HAP-1 (cell line): ENCODE measurements at regions not wholly inside any gene's neighbourhood (a gene's known extent, or its start where the extent isn't known, plus 50 kb on each side); places are given as distances from the start of the nearest gene placed in this dataset.

Experiments used
- DNase-seq, 2 experiments: peaks; one replicate each; pipeline ENCODE4 v3.0.0-alpha.2; 2016 to 2020; ENCODE audit warnings: low spot score in 2 of 2
- H3K27me3 ChIP-seq: fragments of 250-450 bp; sonication (Bioruptor Pico); 2 replicates; pipeline ENCODE4 v1.5.1; 2020; ENCODE audit warnings: low read depth, mild to moderate bottlenecking, moderate library complexity
- H3K36me3 ChIP-seq: fragments of 250-450 bp; sonication (Bioruptor Pico); replicated peaks from 2 replicates; pipeline ENCODE4 v1.5.1; 2020; ENCODE audit warnings: mild to moderate bottlenecking
- H3K4me1 ChIP-seq: fragments of 250-450 bp; sonication (Bioruptor Pico); 2 replicates; pipeline ENCODE4 v1.5.1; 2020; ENCODE audit warnings: mild to moderate bottlenecking
- H3K4me3 ChIP-seq: fragments of 250-450 bp; sonication (Bioruptor Pico); 2 replicates; pipeline ENCODE4 v1.5.1; 2020; ENCODE audit warnings: mild to moderate bottlenecking, moderate library complexity
- H3K9me3 ChIP-seq: fragments of 250-450 bp; sonication (Bioruptor Pico); 2 replicates; pipeline ENCODE4 v1.5.1; 2020; ENCODE audit warnings: mild to moderate bottlenecking, moderate library complexity
- in situ Hi-C: fragments of 300-500 bp; cut with MboI; formaldehyde crosslinking; loops from 3 replicates; pipeline ENCODE4 v1.14.3; 2020; ENCODE audit warnings: low sequenced_read_pairs, inconsistent platforms, mixed read lengths

DNA sequence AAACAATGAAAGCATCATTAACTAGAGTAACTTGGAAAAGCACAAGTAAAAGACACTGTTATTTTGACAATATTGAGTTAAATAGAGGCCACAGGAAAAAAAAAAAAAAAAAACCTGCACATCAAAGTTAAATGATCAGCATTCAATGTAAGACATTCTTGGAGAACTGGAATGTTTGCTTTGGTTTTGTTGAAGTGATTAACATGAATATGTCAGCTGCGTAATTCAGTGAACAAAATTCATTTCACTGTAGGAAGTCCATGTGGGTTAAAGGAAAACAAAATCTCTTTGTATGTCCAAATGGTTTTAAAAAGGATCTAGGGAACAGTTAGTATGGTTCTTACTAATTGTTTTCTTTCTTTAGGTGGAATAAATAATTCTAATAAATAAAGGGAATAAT lies 252.8 kb upstream of the CNTN6 start:
- in situ Hi-C loops: no loop called here
- H3K36me3 ChIP-seq: no peaks in the 10 kb centered on the region
- no peak overlapping the region for H3K4me3 ChIP-seq
- no peaks in the 10 kb centered on the region for H3K4me1 ChIP-seq
- DNase-seq: no peak
- H3K27me3 ChIP-seq: no peaks in the 10 kb centered on the region
- H3K9me3 ChIP-seq: no peaks in the 10 kb centered on the region

- no peaks in the 10 kb centered on the region for H3K36me3 ChIP-seq
- in situ Hi-C loops: loop anchor here (25.0 kb wide), 1 partner anchor 214 kb away; no protein-coding TSS in a partner anchor
- no peaks in the 10 kb centered on the region for H3K9me3 ChIP-seq
- H3K27me3 ChIP-seq: no peaks in the 10 kb centered on the region
- DNase-seq: no peak
- H3K4me3 ChIP-seq: no peak overlapping the region
- no peaks in the 10 kb centered on the region for H3K4me1 ChIP-seq
Measured at GRCh38 chr3:851098-851790, 241.6 kb upstream of the CNTN6 start.

DNA sequence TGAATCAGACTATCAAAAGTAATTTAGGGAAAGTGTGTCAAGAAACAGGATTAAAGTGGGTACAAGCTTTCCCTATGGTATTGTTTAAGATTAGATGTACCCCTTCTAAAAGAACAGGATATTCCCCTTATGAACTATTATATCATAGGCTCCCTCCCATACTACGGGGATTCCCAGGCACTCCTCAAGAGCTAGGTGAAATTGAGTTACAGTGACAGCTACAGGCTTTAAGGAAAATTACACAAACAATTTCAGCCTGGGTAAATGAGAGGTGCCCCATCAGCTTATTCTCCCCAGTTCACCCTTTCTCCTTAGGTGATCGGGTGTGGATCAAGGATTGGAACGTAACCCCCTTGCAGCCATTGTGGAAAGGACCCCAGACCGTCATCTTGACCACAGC lies 240.8 kb upstream of the CNTN6 start:
- Histone ChIP-seq H3K4me3 (no peak overlapping the region), H3K36me3 (no peaks in the 10 kb centered on the region), H3K4me1 (no peaks in the 10 kb centered on the region), H3K27me3 (no peaks in the 10 kb centered on the region), H3K9me3 (no peaks in the 10 kb centered on the region)
- in situ Hi-C loops: loop anchor here (25.0 kb wide), 1 partner anchor 215 kb away; no protein-coding TSS in a partner anchor
- no peak for DNase-seq

DNA sequence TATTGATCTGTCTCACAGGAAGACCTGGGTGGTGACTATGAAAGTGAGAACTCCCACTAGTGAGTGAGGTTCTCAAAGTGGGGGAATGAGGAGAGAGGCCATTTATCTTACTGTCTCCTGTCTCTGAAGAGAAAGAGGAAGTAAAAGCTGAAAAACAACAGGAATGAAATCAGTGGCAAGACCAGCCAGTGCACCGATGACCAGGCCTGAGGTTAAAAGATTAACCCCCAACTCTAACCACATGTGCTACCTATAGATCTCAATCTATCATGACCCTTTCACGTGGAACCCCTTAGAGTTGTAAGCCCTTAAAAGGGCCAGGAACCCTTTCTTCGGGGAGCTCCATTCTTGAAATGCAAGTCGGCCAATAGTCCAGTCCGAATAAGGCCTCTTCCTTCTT lies 239.3 kb upstream of the CNTN6 start:
- H3K4me1 ChIP-seq: no peaks in the 10 kb centered on the region
- DNase-seq: no peak
- in situ Hi-C loops: loop anchor here (25.0 kb wide), 1 partner anchor 216 kb away; no protein-coding TSS in a partner anchor

DNA sequence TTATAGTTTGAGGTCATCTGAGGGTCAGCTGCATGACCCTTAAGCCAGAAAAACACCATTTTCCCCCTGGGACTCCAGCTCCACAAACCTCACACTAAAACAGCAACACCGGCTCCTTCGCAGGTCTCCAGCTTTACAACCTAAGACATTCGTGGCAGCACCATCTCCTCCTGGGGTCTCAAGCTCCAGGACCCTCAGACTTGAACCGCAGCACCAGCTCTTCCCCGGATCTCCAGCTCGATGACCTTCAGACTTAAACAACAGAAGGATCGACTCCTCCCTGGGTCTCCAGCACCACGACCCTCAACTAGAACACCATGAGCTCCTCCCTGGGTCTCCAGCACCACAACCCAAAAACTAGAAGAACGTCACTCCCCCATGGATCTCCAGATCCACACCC lies 233.7 kb upstream of the CNTN6 start:
- no peaks in the 10 kb centered on the region for H3K9me3 ChIP-seq
- no peak for DNase-seq
- in situ Hi-C loops: loop anchor here (25.0 kb wide), 1 partner anchor 222 kb away; no protein-coding TSS in a partner anchor

More for the DNA sequence above, 239.3 kb upstream of the CNTN6 start:
- Histone ChIP-seq H3K4me3 (no peak overlapping the region), H3K9me3 (no peaks in the 10 kb centered on the region), H3K27me3 (no peaks in the 10 kb centered on the region), H3K36me3 (no peaks in the 10 kb centered on the region)

DNA sequence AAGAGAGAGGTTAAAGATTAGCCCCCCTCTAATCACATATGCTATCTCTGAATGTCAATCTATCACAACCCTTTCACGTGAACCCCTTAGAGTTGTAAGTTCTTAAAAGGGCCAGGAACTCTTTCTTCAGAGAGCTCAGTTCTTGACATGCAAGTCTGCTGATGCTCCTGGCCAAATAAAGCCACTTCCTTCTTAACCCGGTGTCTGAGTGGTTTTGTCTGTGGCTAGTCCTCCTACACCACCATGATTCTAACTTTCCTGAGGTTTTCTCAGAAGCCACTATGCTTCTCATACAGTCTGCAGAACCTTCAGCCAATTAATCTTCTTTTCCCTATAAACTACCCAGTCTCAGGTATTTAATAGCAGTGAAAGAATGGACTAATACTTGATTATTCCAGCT lies 231.1 kb upstream of the CNTN6 start:
- Histone ChIP-seq H3K27me3 (no peaks in the 10 kb centered on the region), H3K9me3 (no peaks in the 10 kb centered on the region), H3K4me3 (no peak overlapping the region), H3K4me1 (no peaks in the 10 kb centered on the region), H3K36me3 (no peaks in the 10 kb centered on the region)
- in situ Hi-C loops: loop anchor here (25.0 kb wide), 1 partner anchor 224 kb away; no protein-coding TSS in a partner anchor
- no peak for DNase-seq

More for the DNA sequence above, 233.7 kb upstream of the CNTN6 start:
- H3K4me3 ChIP-seq: no peak overlapping the region
- no peaks in the 10 kb centered on the region for H3K36me3 ChIP-seq
- no peaks in the 10 kb centered on the region for H3K27me3 ChIP-seq
- H3K4me1 ChIP-seq: no peaks in the 10 kb centered on the region

- in situ Hi-C loops: loop anchor here (25.0 kb wide), 1 partner anchor 232 kb away; no protein-coding TSS in a partner anchor
- no peaks in the 10 kb centered on the region for H3K9me3 ChIP-seq
- DNase-seq: no peak
- no peaks in the 10 kb centered on the region for H3K36me3 ChIP-seq
- H3K27me3 ChIP-seq: no peaks in the 10 kb centered on the region
- H3K4me1 ChIP-seq: no peaks in the 10 kb centered on the region
- H3K4me3 ChIP-seq: no peak overlapping the region
Measured at GRCh38 chr3:869269-869668, 223.6 kb upstream of the CNTN6 start.

DNA sequence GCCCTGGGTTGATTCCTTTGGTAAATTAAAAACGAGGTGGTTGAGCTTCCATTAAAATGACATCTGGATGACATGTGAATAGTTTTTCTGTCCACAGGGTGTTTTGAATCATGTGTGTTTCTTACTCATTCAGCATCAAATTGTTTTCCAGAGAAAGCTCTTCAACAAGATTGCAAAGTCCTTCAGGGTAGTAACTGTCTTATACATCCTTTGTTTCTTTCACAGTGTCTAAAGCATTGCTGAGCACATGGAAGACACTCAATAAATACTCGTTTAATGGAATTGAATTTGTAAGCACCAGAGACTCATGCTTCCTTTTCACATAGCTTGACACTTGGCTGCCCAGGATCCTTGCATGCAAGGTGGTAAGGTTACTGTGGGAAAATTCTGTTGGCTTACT lies 223.1 kb upstream of the CNTN6 start:
- DNase-seq: no peak
- Histone ChIP-seq H3K27me3 (no peaks in the 10 kb centered on the region), H3K9me3 (no peaks in the 10 kb centered on the region), H3K4me1 (no peaks in the 10 kb centered on the region), H3K4me3 (no peak overlapping the region), H3K36me3 (no peaks in the 10 kb centered on the region)
- in situ Hi-C loops: loop anchor here (25.0 kb wide), 1 partner anchor 232 kb away; no protein-coding TSS in a partner anchor

DNA sequence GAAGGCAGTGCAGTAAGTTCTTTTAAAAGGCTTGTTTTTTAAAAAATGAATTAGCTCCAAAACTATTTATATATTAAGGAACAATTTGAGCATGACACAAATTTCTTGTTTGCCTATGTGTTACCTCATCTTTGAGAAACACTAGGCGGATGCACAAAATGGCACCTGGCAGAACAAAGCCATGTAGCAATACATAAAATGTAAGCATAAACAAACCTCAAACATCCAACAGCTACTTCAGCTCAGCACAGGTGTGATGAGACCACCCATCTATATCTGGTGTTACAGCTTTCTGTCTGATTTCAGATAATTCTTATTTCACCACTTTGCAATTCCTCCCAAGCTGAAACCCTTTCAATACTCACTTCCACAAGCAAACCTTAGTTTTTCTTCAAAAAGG lies 221.2 kb upstream of the CNTN6 start:
- in situ Hi-C loops: loop anchor here (25.0 kb wide), 1 partner anchor 234 kb away; no protein-coding TSS in a partner anchor
- Histone ChIP-seq H3K9me3 (no peaks in the 10 kb centered on the region), H3K36me3 (no peaks in the 10 kb centered on the region), H3K4me1 (no peaks in the 10 kb centered on the region), H3K4me3 (no peak overlapping the region), H3K27me3 (no peaks in the 10 kb centered on the region)
- DNase-seq: no peak

- Histone ChIP-seq H3K36me3 (no peaks in the 10 kb centered on the region), H3K27me3 (no peaks in the 10 kb centered on the region)
- in situ Hi-C loops: no loop called here
Measured at GRCh38 chr3:877001-877400, 215.8 kb upstream of the CNTN6 start.

GRCh38 chr3:878746-879145 lies 214.1 kb upstream of the CNTN6 start:
- H3K9me3 ChIP-seq: no peaks in the 10 kb centered on the region
- H3K4me3 ChIP-seq: no peak overlapping the region
- H3K4me1 ChIP-seq: no peaks in the 10 kb centered on the region
- H3K27me3 ChIP-seq: no peaks in the 10 kb centered on the region
- in situ Hi-C loops: no loop called here
- H3K36me3 ChIP-seq: no peaks in the 10 kb centered on the region
- DNase-seq: no peak

More at GRCh38 chr3:877001-877400, 215.8 kb upstream of the CNTN6 start:
- Histone ChIP-seq H3K4me1 (no peaks in the 10 kb centered on the region), H3K9me3 (no peaks in the 10 kb centered on the region), H3K4me3 (no peak overlapping the region)
- DNase-seq: no peak

GRCh38 chr3:880371-880770 lies 212.5 kb upstream of the CNTN6 start:
- no peak overlapping the region for H3K4me3 ChIP-seq
- in situ Hi-C loops: no loop called here
- no peaks in the 10 kb centered on the region for H3K27me3 ChIP-seq
- DNase-seq: no peak
- H3K4me1 ChIP-seq: no peaks in the 10 kb centered on the region
- no peaks in the 10 kb centered on the region for H3K9me3 ChIP-seq
- no peaks in the 10 kb centered on the region for H3K36me3 ChIP-seq

DNA sequence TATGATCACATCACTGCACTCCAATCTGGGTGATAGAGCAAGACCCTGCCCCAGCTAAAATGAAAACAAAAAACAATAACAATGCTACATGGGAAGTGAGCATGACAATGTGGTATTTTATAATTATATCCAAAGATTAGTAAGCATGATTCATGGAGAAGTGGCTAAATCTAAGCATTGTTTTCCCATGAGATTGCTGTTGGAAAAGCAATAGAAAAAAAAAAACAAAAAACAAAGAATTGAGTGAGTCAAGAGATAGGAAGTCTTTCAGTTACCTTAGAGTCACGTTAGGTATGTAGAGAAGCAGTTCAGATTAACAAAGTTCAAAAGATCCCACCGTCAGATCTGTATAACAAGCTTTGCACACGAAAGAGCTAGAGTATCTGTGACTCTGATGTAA lies 210.3 kb upstream of the CNTN6 start:
- no peak for DNase-seq
- Histone ChIP-seq H3K27me3 (no peaks in the 10 kb centered on the region), H3K36me3 (no peaks in the 10 kb centered on the region), H3K4me3 (no peak overlapping the region), H3K9me3 (no peaks in the 10 kb centered on the region), H3K4me1 (no peaks in the 10 kb centered on the region)
- in situ Hi-C loops: no loop called here

GRCh38 chr3:901953-902778 lies 190.7 kb upstream of the CNTN6 start:
- DNase-seq: no peak
- Histone ChIP-seq H3K4me1 (no peaks in the 10 kb centered on the region), H3K9me3 (no peaks in the 10 kb centered on the region), H3K36me3 (no peaks in the 10 kb centered on the region), H3K27me3 (no peaks in the 10 kb centered on the region), H3K4me3 (no peak overlapping the region)
- in situ Hi-C loops: no loop called here
